HG02885 (cell line): ENCODE measurements at regions not wholly inside any gene's neighbourhood (a gene's known extent, or its start where the extent isn't known, plus 50 kb on each side); places are given as distances from the start of the nearest gene placed in this dataset.

Source experiments
- ATAC-seq: cut with Tn5 transposase; IDR thresholded peaks from one replicate; pipeline ENCODE4 v1.9.1; 2021; ENCODE audit warnings: mild to moderate bottlenecking; ENCODE audit not compliant: unreplicated experiment, poor library complexity

DNA sequence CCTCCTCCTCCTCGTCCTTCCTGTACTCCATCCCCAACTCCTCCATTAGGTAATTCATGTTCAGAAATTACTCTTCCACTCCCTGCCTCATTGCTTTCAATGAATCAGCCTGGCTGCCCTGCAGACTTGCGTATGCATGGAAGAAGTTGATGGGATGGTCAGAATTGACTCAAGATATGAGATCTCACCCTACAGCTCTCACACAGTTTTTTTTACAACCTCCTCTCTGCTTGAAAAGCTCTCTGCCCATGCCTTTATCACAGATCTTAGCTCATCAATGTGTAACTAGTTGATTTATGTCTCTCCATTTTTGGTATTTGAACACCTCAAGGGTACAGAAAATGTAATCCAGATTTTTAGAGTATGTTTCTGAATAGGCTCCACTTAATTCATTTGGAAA is 506.9 kb downstream of the TBC1D4 start:
- no peak for ATAC-seq

DNA sequence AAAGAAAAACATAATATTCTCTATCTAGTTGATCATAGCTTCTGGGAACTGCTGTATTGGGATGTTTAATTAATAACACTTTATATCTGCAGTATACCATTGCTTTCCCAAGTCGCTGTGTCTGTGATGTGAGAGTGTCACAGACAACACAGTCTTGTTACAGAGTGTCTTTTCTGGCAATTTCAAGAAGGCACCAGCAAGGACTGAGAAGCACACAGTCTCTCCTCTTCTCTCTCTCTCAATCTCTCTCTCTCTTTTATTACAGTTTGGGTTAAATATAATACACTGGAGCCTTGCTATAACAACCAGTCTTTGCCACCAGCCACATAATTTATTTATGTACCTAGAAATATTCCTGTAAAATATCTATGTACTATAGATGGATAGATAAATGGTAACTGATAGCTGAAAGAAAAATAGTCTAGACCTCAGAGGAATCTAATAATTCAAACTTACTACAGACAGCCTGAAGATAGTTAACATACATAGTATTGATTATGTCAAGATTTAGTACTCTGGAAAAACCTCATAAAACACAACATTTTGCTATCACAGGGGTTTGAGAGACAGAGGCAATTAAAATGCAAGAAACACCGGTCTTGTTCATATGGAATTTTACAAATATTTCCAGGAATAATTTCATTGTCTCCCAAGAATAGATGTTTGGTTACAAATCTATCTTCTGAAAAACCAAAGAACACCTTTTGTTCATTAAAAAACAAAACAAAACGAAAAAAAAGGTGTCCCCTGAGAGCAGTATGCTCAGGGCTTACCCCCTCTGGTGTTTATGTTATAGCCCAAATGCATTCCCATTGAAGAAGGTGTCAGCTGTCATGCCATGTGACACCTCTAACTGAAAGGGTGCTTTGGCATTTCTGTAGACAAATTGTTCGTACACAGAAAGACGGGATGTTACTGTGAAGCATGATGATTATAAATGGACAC is 507.8 kb downstream of the TBC1D4 start:
- ATAC-seq = no peak

DNA sequence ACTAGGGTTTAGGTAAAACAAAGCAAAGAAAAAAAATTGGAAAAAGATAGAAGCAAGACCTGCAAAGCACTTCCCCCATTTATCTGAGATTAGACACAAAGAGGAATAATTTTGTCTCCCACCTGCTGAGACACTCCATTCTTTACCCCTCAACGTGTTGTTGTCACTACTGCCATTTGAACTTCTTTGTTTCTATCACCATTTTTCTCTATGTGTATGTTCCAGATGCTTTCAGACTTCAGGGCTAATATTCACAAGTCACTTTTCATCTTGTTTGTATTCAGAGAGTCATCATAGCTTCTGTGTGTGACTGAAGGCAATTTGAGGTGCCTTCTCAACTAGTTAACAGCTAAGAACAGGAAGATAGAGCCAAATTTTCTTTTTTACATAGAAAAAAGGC is 512.5 kb downstream of the TBC1D4 start:
- ATAC-seq = no peak

- ATAC-seq = no peak
Observed at GRCh38 chr13:74966814-74967424, 515.0 kb downstream of the TBC1D4 start.

DNA sequence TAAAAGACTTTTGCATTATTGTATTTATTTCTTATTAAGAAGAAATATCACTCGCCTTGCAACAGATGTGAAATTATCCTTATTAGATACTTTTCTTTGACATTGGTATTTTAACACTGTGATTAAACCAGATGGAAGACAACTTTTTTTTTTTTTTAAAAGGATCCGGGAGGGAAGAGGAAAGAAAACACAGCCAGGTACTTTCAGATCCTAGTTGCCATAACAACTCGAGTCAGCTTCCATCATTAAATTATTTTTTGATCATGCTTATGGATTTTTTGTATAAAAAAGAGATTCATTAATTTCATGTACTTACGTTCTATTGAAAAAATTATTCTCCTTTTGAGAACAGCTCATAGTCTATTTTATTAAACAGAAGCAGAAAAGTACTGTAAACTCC is 515.7 kb downstream of the TBC1D4 start:
- no peak for ATAC-seq

DNA sequence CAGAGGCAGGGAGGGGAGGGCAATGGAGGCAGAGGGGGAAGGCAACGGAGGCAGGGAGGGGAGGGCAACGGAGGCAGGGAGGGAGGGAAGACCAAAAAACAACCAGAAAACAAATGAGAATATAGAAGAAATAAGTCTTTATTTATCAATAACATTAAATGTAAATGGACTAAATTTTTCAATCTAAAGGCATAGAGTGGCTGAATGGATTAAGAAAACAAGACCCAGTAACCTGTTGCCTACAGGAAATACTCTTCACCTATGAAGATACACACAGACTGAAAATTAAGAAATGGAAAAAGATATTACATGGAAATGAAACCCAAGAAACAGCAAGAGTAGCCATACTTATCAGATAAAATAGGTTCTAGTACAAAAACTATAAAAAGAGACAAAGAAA is 536.3 kb downstream of the TBC1D4 start:
- ATAC-seq = no peak

DNA sequence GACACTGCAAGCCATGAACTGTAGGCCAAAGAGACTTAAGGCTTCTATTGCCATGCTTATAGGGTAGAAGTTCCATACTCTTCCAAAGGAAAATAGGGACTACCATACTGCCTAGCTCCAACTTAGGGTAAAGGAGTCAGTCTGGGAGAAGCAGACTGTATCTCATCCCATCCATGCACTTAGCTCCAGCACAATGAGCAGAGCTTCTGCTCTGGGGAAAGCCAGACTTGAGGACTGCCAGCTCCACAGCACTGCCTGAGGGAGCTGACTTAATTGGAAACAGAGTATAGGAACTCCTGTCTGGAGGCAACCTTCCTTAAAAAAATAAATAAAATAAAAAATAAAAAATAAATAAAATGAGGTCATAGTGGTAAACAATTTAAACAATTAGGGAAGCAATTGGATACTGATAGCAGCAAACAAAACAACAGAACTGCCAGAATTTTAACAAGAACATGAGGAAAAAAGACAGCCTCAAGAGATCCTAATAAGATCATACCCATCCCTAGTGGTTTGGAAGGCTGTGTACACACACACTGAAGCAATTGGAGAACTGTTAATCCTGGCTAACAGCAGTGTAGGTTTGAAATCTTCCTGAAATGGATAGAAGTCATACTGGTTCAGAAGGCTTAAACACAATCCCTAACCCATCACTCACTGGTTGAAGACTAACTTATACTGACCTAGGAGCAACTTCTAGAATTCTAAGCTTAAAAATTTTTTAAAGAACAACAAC is 550.1 kb downstream of the TBC1D4 start:
- no peak for ATAC-seq

GRCh38 chr13:74930402-74931165 is 551.4 kb downstream of the TBC1D4 start:
- no peak for ATAC-seq

GRCh38 chr13:74929436-74929835 is 552.5 kb downstream of the TBC1D4 start:
- ATAC-seq = no peak

- ATAC-seq = no peak
Observed at GRCh38 chr13:74927823-74928222, 554.1 kb downstream of the TBC1D4 start.

GRCh38 chr13:74922963-74923362 is 559.0 kb downstream of the TBC1D4 start:
- no peak for ATAC-seq

DNA sequence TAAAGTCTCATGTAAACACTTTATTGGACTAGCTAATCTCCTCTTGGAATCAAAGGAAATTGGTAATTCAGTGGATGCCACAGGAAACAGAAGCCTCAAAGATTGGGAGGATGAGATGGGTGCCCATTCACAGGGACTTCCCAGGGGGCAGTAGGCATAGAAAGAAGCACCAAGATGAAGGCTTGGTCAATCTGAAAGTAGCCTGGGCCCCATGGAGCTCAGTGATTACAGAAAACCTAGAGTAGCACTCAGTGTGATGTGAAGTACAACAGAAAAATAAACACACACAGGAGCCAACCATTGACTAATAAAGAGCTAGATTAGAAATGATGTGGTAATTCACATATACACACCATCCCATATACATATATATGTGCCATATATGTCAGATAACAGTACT is 560.6 kb downstream of the TBC1D4 start:
- ATAC-seq = no peak

GRCh38 chr13:74920920-74921319 is 561.0 kb downstream of the TBC1D4 start:
- no peak for ATAC-seq

GRCh38 chr13:74920361-74920760 is 561.6 kb downstream of the TBC1D4 start:
- no peak for ATAC-seq

- ATAC-seq = no peak
Observed at GRCh38 chr13:74919914-74920313, 562.1 kb downstream of the TBC1D4 start.

GRCh38 chr13:74912898-74913297 is 569.1 kb downstream of the TBC1D4 start:
- no peak for ATAC-seq

DNA sequence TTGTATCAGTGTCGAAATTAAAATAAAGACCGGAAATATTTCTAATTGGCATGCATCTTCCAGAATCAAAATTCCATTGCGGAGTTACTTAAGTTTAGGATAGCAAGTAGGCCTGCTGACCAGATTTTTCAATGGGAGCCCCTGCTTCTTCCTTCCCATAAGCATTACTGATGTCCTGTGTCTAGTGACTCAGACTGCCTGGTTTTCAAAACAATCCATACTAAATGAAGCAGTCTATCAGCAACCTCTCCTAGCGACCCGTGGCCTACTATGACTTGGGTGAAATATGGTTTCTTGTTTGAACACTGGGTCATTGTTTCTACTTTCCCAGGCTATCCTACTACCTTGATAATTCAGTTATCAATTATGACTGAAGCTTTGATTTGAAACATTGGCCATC is 571.6 kb downstream of the TBC1D4 start:
- ATAC-seq = no peak

GRCh38 chr13:74907788-74908187 is 574.2 kb downstream of the TBC1D4 start:
- ATAC-seq = no peak

DNA sequence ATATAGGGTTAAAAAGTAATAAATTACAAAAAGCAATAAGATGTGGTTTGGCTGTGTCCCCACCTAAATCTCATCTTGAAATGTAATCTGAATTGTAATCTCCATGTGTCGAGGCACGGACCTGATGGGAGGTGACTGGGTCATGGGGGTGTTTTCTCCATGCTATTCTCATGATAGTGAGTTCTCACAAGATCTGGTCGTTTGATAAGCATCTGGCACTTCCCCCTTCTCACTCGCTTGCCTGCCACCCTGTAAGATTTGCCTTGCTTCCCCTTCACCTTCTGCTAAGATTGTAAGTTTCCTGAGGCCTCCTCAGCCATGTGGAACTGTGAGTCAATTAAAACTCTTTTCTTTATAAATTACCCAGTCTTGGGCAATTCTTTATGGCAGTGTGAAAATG is 577.4 kb downstream of the TBC1D4 start:
- ATAC-seq = no peak

- no peak for ATAC-seq
Observed at GRCh38 chr13:74895042-74895796, 586.8 kb downstream of the TBC1D4 start.
